Right lung (tissue), 2 donors: ENCODE measurements at regions not wholly inside any gene's neighbourhood (a gene's known extent, or its start where the extent isn't known, plus 50 kb on each side); places are given as distances from the start of the nearest gene placed in this dataset.

Source experiments
- DNase-seq, 2 donors: peaks; one replicate each; pipeline ENCODE4 v3.0.0-alpha.2; 2013

DNA sequence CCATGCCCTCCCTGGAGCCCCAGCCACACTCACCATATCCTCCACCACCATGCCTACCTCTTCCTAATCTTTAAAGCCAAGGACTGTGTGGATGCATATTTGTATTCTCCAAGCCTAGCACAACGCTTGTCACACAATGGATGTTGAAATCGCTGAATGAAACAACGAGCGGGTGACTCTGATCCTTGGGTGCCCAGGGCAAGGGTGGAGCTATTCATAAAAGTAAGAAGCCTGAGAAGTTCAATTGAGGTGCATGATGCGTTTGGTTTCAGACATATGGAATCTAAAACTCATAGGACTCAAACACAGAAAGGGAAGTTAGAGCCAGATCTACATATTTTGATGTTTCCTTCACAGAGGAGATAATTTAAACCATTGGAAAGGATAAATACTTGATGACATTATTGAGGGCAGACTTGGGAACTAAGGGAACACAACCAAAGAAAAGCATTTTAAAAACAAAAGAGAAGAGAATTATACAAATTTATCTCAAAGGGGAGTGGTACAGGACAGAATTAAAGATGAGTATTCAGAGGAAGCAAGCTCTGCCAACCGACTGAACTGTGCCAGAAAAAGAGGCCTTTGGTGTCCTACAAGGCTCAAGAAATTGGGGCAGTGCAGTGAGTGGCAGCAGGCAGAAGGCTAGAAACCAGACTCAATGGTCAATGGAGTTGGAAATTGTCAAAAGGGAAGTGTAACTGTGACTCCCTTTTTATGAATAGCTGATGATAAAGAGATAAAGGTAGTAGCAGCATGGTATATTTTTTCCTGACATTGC is 200.6 kb upstream of the NCKAP5 start:
- no peak for DNase-seq

GRCh38 chr2:133773854-133774653 is 205.8 kb upstream of the NCKAP5 start:
- peak in 1 of 2 donors; percentile 41 for DNase-seq

GRCh38 chr2:133774654-133775015 is 206.4 kb upstream of the NCKAP5 start:
- peak in 1 of 2 donors; percentile 37 for DNase-seq

GRCh38 chr2:133776936-133777573 is 208.8 kb upstream of the NCKAP5 start:
- DNase-seq: no peak

DNA sequence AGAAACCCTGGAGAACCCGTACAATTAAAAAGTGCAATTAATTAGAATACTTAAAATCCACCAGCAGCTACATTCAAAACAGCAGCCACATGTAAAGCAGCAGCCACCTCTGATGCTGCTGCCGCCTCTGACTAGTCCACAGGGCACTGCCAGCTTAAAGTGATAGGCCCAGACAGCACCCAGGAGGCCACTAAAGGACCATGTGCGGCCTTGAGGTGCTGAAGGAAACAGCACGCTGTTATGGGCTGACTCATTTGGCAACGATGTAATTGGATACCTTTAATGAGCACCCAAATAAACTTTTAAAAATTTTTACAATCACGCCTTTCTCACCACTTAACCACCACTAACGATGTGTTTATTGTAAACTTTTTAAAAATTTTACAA is 209.3 kb upstream of the NCKAP5 start:
- DNase-seq: no peak

GRCh38 chr2:133780099-133780996 is 212.1 kb upstream of the NCKAP5 start:
- DNase-seq: peak; percentile 60 to 81

- no peak for DNase-seq
These were observed 212.8 kb upstream of the NCKAP5 start for GRCh38 chr2:133780997-133781513.

- no peak for DNase-seq
These were observed 218.9 kb upstream of the NCKAP5 start for GRCh38 chr2:133787207-133787606.

GRCh38 chr2:133787651-133788050 is 219.4 kb upstream of the NCKAP5 start:
- no peak for DNase-seq

- no peak for DNase-seq
These were observed 220.1 kb upstream of the NCKAP5 start for GRCh38 chr2:133788386-133788785.

DNA sequence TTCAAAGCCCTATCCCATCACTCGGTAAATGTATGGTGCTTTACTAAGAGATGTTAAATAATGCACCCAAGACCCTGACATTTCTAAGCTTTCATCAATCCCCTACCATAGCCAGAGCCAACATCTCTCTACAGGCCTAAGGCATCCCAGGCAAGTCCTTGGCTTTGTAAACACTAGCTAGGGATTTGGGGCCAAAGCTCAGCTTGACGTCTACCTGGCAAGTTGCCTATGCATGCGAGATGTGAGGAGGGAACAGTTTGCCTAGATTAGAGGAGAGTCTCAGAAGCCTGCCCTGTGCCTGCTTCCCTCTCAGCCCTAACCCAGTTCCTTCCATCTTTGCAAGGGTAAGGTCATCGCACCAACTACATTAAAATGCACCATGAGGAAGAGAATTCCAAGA is 221.5 kb upstream of the NCKAP5 start:
- DNase-seq: no peak

- DNase-seq: no peak
These were observed 222.4 kb upstream of the NCKAP5 start for GRCh38 chr2:133790711-133791110.

DNA sequence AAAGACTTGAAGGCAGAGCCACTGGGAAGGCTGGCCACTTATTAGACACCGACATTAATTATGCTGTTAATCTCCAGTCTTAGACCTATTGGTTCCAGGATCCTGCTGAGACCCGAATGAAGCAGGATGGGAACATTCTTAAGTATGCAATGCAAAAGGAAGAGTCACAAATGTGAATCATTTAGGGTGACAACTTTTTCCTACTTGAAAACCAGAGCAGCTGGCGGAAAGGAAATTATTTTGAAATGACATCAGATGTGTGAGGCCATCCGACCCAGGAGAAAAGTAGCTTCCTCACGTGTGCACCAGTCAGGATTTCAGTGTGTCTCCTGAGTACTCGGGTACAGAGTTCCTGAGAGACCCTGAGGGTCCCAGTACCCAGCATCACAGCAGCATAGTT is 222.9 kb upstream of the NCKAP5 start:
- no peak for DNase-seq

- no peak for DNase-seq
These were observed 224.0 kb upstream of the NCKAP5 start for GRCh38 chr2:133792223-133792622.

DNA sequence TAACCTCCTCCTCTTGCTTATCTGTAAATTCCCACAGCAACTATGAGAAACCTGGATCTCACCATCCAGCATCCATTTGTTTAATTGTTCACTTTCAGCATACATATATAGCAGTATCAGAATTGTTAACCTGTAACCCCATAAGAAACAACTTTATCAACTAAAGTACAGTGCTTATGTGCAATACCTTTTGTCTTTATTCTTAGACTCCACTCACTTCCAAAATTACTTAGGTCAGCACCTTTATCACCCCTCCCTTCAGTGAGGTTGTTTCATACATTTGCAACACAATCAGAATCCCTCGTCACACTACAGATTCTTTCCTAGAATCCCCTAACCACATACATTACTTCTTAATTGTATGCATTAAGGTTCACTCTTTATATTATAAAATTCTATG is 225.9 kb upstream of the NCKAP5 start:
- no peak for DNase-seq

DNA sequence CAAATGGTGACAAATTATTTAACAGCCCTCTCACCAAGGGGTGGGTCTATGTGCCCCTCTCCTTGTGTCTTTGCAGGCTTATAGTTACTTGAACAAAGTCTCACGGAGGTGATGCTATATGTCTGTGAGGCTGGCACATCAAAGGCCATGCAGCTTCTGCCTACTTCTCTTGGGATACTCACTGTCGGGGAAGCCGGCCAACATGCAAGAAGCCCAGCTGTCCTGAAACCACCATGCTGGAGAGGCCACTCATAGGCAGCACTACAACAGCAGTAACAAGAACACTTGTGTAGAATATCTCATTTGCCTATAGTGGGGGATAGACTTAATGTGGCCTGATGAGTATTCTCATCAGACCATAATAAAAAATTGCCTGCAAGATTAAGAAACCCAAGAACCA is 233.7 kb upstream of the NCKAP5 start:
- DNase-seq: no peak

GRCh38 chr2:133802409-133803039 is 234.3 kb upstream of the NCKAP5 start:
- no peak for DNase-seq

- DNase-seq: no peak
These were observed 238.3 kb upstream of the NCKAP5 start for GRCh38 chr2:133806564-133806963.

- no peak for DNase-seq
These were observed 241.2 kb upstream of the NCKAP5 start for GRCh38 chr2:133809485-133809884.

DNA sequence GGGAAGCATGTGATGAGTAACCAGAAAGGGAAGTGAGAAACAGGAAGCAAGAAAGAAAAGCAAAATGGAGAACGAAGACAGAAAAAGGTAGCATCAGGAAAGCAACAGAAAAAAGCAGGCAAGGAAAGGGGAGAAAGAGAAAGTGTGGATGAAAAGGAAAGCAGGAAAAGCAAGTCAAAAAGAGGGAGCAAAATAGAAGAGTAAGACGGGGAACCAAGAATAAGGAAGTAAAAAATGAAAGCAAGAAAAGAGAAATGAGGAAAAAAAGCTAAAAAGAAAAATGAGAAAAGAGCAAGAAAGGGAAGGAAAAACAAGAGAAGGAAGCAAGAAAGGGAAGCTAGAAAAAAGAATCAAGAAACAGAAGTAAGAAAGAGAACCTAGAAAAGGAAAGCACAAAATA is 242.3 kb upstream of the NCKAP5 start:
- no peak for DNase-seq
